SK-N-MC (cell line): ENCODE measurements at regions not wholly inside any gene's neighbourhood (a gene's known extent, or its start where the extent isn't known, plus 50 kb on each side); places are given as distances from the start of the nearest gene placed in this dataset.

Experiments
- EZH2 ChIP-seq: fragments of 200-600 bp; sonication (generic); IDR thresholded peaks from one replicate; pipeline ENCODE4 v1.6.1; 2017; ENCODE audit warnings: antibody characterized with exemption
- FOXP2 ChIP-seq: optimal IDR thresholded peaks from 2 replicates; pipeline ENCODE3; 2011; ENCODE audit warnings: mild to moderate bottlenecking, moderate library complexity; ENCODE audit not compliant: insufficient read depth; ENCODE audit errors: extremely low read length, control extremely low read depth
- POLR2AphosphoS5 ChIP-seq: IDR thresholded peaks from 2 replicates; pipeline ENCODE4 v1.6.1; 2012; ENCODE audit warnings: mild to moderate bottlenecking, low read depth, low read length, borderline replicate concordance

GRCh38 chr5:71862507-71863060 is 143.5 kb downstream of the CARTPT start:
- TF ChIP-seq EZH2 (no peak), POLR2AphosphoS5 (no peak), FOXP2 (no peak)
